GM18502 (cell line): ENCODE measurements at regions not wholly inside any gene's neighbourhood (a gene's known extent, or its start where the extent isn't known, plus 50 kb on each side); places are given as distances from the start of the nearest gene placed in this dataset.

Experiments used
- ATAC-seq: cut with Tn5 transposase; IDR thresholded peaks from one replicate; pipeline ENCODE4 v1.9.1; 2021; ENCODE audit warnings: mild to moderate bottlenecking; ENCODE audit not compliant: unreplicated experiment, poor library complexity

- ATAC-seq: no peak
Observed at GRCh38 chr3:101095693-101096430, 102.6 kb upstream of the ABI3BP start.

GRCh38 chr3:101091489-101091888, 98.3 kb upstream of the ABI3BP start:
- no peak for ATAC-seq

- no peak for ATAC-seq
Observed at GRCh38 chr3:101085752-101086151, 92.5 kb upstream of the ABI3BP start.

DNA sequence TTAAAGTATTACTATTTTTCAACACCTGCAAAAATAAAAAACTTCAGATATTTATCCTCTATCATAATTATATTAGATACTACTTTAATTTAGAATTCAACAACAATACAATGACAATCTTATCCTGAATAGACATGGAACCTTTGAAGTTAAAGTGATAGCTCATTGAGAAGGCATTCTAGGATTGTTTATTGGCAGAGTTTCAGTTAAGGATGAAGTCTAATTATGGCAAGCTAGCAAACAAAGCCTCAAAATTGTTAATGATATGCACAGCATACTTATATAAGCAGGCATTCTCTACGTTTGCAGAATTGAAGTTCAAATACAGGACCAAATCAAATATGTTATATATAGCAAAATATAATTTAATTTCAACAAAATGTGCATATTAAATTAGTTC, 91.2 kb upstream of the ABI3BP start:
- no peak for ATAC-seq

DNA sequence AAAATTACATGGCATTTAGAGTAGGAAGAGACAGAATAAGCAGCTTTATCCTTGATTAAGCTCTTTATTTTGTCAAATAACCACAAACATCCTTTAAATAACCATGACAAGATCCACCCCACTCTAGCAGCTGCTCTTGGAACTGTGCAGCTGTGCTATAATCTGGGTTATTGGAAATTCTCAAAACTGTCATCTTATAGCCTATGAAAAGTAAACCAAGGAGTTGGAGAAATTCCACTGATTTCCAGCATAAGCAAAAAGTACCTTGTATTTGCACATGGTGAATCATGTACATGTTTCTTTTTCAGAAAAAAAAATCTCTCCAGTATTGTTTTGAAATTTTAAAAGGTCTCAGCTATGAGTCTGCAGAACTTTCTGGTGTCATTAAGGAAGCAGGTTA, 88.8 kb upstream of the ABI3BP start:
- ATAC-seq: no peak

DNA sequence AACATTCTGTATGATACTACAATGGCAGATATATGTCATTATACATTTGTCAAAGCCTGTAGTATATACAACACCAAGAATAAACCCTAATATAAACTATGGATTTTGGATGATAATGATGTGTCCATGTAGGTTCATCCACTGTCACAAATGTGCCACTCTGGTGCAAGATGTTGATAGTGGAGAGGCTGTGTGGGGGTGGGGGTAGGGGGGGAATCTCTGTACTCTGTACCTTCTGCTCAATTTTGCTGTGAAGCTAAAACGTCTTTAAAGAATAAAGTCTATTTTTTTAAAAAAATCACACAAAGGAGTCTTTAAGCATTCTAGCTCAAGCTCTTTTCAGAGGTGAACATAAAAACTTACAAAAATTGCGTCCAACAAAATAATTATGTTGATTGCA, 88.2 kb upstream of the ABI3BP start:
- no peak for ATAC-seq

DNA sequence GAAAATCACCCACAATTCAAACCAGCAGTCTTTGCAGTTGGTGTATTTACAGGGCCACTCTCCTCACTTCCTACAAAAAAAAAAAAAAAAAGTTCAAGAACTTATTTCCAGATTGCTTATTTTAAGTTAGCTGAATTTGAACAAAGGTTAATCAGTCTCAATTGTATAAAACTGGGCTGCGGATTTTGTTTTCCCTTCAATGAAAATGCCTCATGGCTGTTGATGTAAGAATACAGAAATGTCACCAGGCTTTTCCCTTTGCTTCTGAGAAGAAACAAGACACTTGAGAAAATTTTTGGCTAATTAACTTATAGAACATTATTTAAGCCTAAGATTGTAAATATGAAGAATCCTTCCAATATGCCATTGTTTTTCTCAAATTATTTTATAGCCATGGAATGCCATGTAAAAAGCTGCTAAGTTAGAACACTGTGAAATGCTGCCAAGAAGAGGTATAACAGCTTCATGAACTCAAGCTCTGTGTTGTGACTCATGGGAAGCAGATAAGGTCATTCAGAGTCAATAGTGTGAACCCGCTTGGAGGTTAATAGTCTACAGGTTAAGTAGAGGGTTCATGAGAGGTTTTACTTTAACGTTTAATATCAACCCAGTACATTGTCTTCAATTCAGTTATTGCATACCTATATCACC, 84.3 kb upstream of the ABI3BP start:
- ATAC-seq: no peak

- ATAC-seq: no peak
Observed at GRCh38 chr3:101074518-101074917, 81.3 kb upstream of the ABI3BP start.

DNA sequence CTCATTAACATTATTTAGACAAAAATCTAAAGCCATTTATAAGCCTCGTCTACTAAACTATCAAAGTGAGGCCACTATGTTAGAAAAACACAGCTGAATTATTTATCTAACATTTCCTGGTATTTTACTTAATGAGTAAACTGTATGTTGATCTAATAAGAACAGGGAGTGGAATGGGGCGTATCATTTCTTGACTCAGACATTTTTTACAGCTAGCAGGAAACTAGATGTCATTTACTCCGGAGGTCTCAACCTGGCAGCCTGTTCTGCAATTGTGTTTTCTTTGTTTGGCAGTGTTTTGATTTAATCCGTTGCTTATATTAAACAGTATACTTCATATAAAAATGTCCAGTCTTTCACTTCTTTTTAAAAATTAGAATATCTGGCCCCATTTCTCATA, 79.1 kb upstream of the ABI3BP start:
- no peak for ATAC-seq

DNA sequence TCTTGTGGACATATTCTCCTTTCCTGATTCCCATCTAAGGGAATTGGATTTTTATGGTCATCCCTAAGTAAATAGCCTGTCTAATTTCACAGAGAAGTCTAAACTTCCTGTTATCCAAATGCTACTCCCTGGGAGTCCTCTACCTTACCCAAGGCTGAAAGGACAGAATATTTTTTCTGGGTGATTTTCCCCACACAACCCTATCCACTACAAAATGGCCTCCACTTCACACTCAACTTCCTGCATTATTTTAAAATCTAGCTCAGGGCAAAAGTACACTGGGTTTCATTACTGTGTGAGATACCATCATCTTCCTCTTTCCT, 77.5 kb upstream of the ABI3BP start:
- ATAC-seq: no peak

DNA sequence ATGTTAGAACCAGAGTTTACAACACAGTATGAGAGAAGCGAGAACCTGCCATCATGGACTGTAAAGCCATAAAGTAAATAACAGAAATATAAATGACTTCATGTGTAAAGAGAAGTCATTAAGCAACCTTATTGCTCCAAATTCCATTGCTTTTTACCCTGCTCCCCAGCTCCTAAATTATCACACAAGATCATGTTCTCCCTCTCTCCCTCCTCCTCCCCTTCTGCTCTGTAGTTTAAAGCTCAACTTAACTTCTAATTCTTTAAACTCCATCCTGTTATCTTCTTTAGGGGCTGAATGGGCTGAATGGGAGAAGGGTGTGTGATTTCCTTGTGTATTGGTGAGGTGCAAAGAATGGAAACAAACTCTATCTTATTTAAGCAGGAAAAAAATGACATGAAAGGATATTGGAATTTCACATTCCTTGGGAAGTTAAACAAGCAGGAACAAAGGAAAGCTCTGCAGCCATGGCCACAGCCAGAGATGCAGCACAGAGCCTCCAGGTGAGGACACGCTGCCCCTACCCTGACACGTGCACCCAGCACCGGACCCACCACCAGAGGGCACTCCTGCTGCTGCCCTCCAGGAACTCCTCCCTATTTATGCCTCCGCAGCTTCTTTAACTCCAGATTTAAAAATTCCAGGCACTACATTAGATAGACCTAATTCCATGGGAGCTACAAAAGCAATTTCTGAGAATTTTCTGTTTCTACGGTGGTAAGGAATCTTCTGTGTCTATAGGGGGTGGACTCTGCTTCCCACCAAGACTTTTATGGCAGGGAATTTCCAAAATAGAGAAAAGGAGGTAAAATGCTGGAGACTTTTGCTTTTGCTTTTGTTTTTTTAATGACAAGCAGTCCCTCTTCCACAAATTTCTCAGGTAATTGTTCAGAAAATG, 76.9 kb upstream of the ABI3BP start:
- peak; percentile 80 for ATAC-seq

- no peak for ATAC-seq
Observed at GRCh38 chr3:101068876-101069606, 75.8 kb upstream of the ABI3BP start.

GRCh38 chr3:101066711-101067129, 73.5 kb upstream of the ABI3BP start:
- ATAC-seq: no peak

- no peak for ATAC-seq
Observed at GRCh38 chr3:101065962-101066361, 72.7 kb upstream of the ABI3BP start.

- no peak for ATAC-seq
Observed at GRCh38 chr3:101063401-101063800, 70.2 kb upstream of the ABI3BP start.

- no peak for ATAC-seq
Observed at GRCh38 chr3:101061312-101061711, 68.1 kb upstream of the ABI3BP start.

- no peak for ATAC-seq
Observed at GRCh38 chr3:101050866-101051265, 57.6 kb upstream of the ABI3BP start.

- no peak for ATAC-seq
Observed at GRCh38 chr3:101050046-101050445, 56.8 kb upstream of the ABI3BP start.

DNA sequence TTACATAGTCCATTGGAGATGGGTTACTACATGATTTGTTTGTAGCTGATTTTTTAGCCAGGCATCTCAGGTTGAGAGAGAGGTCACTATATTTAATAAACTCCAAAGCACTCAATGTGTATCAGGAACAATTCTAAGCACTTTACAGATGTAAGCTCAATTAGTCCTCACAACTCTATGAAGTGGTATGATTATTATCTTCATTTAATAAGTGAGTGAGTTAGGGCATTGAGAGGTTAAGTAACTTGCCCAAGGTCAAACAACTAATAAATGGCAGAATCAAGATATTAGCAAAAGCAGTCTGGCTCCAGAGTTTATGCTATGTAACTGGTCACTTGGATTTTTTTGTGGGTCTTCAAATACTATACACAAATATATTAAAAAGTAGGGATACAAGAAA, 56.3 kb upstream of the ABI3BP start:
- ATAC-seq: no peak

GRCh38 chr3:101043687-101044078, 50.5 kb upstream of the ABI3BP start:
- no peak for ATAC-seq
